ENCODE measurements at regions not wholly inside any gene's neighbourhood (a gene's known extent, or its start where the extent isn't known, plus 50 kb on each side); places are given as distances from the start of the nearest gene placed in this dataset.

GRCh38 chr6:82436740-82437139 is 73.1 kb downstream of the TPBG start:
- H3K27me3 ChIP-seq (ENCODE audit: control insufficient read depth, insufficient read depth, low read length), result no peaks in the 10 kb centered on the region
- TF ChIP-seq REST (IDR thresholded peaks at IDR 0.05; ENCODE audit: insufficient read depth in 1 of 2, low read depth in 2 of 2, low read length in 1 of 2) (no peak), POLR2AphosphoS5 (IDR thresholded peaks at IDR 0.05; ENCODE audit: low read depth, low read length) (no peak), TCF7L2 (IDR thresholded peaks at IDR 0.05; ENCODE audit: low read depth, low read length) (no peak), CTCF (IDR thresholded peaks at IDR 0.05) (no peak), SIN3A (IDR thresholded peaks at IDR 0.05; ENCODE audit: borderline replicate concordance, insufficient read depth, low read depth, low read length) (no peak)
- no peak for ATAC-seq
- in situ Hi-C loops (cut with HindIII; ENCODE audit: low pct_unique_long_range_greater_than_20kb, low sequenced_read_pairs) (no loop called here), intact Hi-C loops (cut with micrococcal nuclease; ENCODE audit: unreplicated experiment) (no loop called here)
- CTCF ChIA-PET, result no interaction called here
- no TSS peak for BruUV-seq (replicated peaks)
- POLR2A ChIA-PET, result no interaction called here
- H3K9me3 ChIP-seq (ENCODE audit: control insufficient read depth, insufficient read depth, low read depth, low read length), result no peaks in the 10 kb centered on the region
- H3K27ac ChIP-seq (ENCODE audit: low read length), result no peak overlapping the region
- H3K4me3 ChIP-seq (ENCODE audit: low read depth in 2 of 2, low read length in 2 of 2), result no peak overlapping the region
- DNase-seq (ENCODE audit: low read depth, low spot score), result no peak
- H3K36me3 ChIP-seq (ENCODE audit: control insufficient read depth, insufficient read depth, low read length), result no peaks in the 10 kb centered on the region
- no peaks in the 10 kb centered on the region for H3K4me1 ChIP-seq (ENCODE audit: control insufficient read depth, insufficient read depth, low read length)

GRCh38 chr6:82437701-82438100 is 74.1 kb downstream of the TPBG start:
- Histone ChIP-seq H3K9me3 (ENCODE audit: control insufficient read depth, insufficient read depth, low read depth, low read length) (no peaks in the 10 kb centered on the region), H3K36me3 (ENCODE audit: control insufficient read depth, insufficient read depth, low read length) (no peaks in the 10 kb centered on the region), H3K27me3 (ENCODE audit: control insufficient read depth, insufficient read depth, low read length) (no peaks in the 10 kb centered on the region), H3K4me3 (ENCODE audit: low read depth in 2 of 2, low read length in 2 of 2) (no peak overlapping the region), H3K4me1 (ENCODE audit: control insufficient read depth, insufficient read depth, low read length) (no peaks in the 10 kb centered on the region), H3K27ac (ENCODE audit: low read length) (no peak overlapping the region)
- intact Hi-C loops (cut with micrococcal nuclease; ENCODE audit: unreplicated experiment) (no loop called here), in situ Hi-C loops (cut with HindIII; ENCODE audit: low pct_unique_long_range_greater_than_20kb, low sequenced_read_pairs) (no loop called here)
- ChIA-PET CTCF (no interaction called here), POLR2A (no interaction called here)
- TF ChIP-seq TCF7L2 (IDR thresholded peaks at IDR 0.05; ENCODE audit: low read depth, low read length), result no peak
- TF ChIP-seq CTCF (IDR thresholded peaks at IDR 0.05), result no peak
- TF ChIP-seq REST (IDR thresholded peaks at IDR 0.05; ENCODE audit: insufficient read depth in 1 of 2, low read depth in 2 of 2, low read length in 1 of 2), result no peak
- TF ChIP-seq POLR2AphosphoS5 (IDR thresholded peaks at IDR 0.05; ENCODE audit: low read depth, low read length), result no peak
- no peak for TF ChIP-seq SIN3A (IDR thresholded peaks at IDR 0.05; ENCODE audit: borderline replicate concordance, insufficient read depth, low read depth, low read length)
- DNase-seq (ENCODE audit: low read depth, low spot score) (no peak), ATAC-seq (no peak)
- no TSS peak for BruUV-seq (replicated peaks)
